H7 (cell line): ENCODE measurements at regions not wholly inside any gene's neighbourhood (a gene's known extent, or its start where the extent isn't known, plus 50 kb on each side); places are given as distances from the start of the nearest gene placed in this dataset.
A peak's percentile ranks its signal among the peaks of the same experiment; 100 is the strongest.

ENCODE experiments used
- DNase-seq: peaks from one replicate; pipeline ENCODE4 v3.0.0; 2012
- H3K27me3 ChIP-seq: 2 replicates; pipeline ENCODE4 v1.6.0; 2011; ENCODE audit warnings: mild to moderate bottlenecking, low read length; ENCODE audit not compliant: control insufficient read depth, insufficient read depth
- H3K36me3 ChIP-seq: replicated peaks from 2 replicates; pipeline ENCODE4 v1.5.1; 2011; ENCODE audit warnings: low read length; ENCODE audit not compliant: control insufficient read depth, insufficient read depth
- H3K4me3 ChIP-seq: 2 replicates; pipeline ENCODE4 v1.5.1; 2011; ENCODE audit warnings: low read depth, mild to moderate bottlenecking, control low read depth, low read length, moderate library complexity; ENCODE audit not compliant: insufficient read depth

GRCh38 chr15:62758126-62758951 is 284.2 kb upstream of the TPM1 start:
- H3K27me3 ChIP-seq, result no peaks in the 10 kb centered on the region
- H3K4me3 ChIP-seq, result no peak overlapping the region
- peak; percentile 71 for DNase-seq
- H3K36me3 ChIP-seq, result no peaks in the 10 kb centered on the region

GRCh38 chr15:62758952-62759349 is 283.6 kb upstream of the TPM1 start:
- Histone ChIP-seq H3K36me3 (no peaks in the 10 kb centered on the region), H3K4me3 (no peak overlapping the region), H3K27me3 (no peaks in the 10 kb centered on the region)
- no peak for DNase-seq

- no peaks in the 10 kb centered on the region for H3K27me3 ChIP-seq
Measured at GRCh38 chr15:62760538-62760937, 282.0 kb upstream of the TPM1 start.

GRCh38 chr15:62765916-62766315 is 276.6 kb upstream of the TPM1 start:
- Histone ChIP-seq H3K36me3 (no peaks in the 10 kb centered on the region), H3K27me3 (no peaks in the 10 kb centered on the region), H3K4me3 (no peak overlapping the region)
- DNase-seq, result no peak

More at GRCh38 chr15:62760538-62760937, 282.0 kb upstream of the TPM1 start:
- Histone ChIP-seq H3K4me3 (no peak overlapping the region), H3K36me3 (no peaks in the 10 kb centered on the region)
- no peak for DNase-seq

- Histone ChIP-seq H3K27me3 (no peaks in the 10 kb centered on the region), H3K36me3 (no peaks in the 10 kb centered on the region), H3K4me3 (no peak overlapping the region)
- no peak for DNase-seq
Measured at GRCh38 chr15:62766599-62766998, 275.9 kb upstream of the TPM1 start.

- H3K36me3 ChIP-seq, result no peaks in the 10 kb centered on the region
- no peak overlapping the region for H3K4me3 ChIP-seq
- H3K27me3 ChIP-seq, result no peaks in the 10 kb centered on the region
- no peak for DNase-seq
Measured at GRCh38 chr15:62769604-62770003, 272.9 kb upstream of the TPM1 start.

GRCh38 chr15:62770111-62770660 is 272.4 kb upstream of the TPM1 start:
- Histone ChIP-seq H3K27me3 (no peaks in the 10 kb centered on the region), H3K36me3 (no peaks in the 10 kb centered on the region), H3K4me3 (no peak overlapping the region)
- DNase-seq, result no peak

- no peak for DNase-seq
- Histone ChIP-seq H3K36me3 (no peaks in the 10 kb centered on the region), H3K4me3 (no peak overlapping the region), H3K27me3 (no peaks in the 10 kb centered on the region)
Measured at GRCh38 chr15:62770752-62771151, 271.8 kb upstream of the TPM1 start.

GRCh38 chr15:62771234-62771633 is 271.3 kb upstream of the TPM1 start:
- Histone ChIP-seq H3K36me3 (no peaks in the 10 kb centered on the region), H3K4me3 (no peak overlapping the region), H3K27me3 (no peaks in the 10 kb centered on the region)
- DNase-seq, result no peak

- no peak for DNase-seq
- H3K27me3 ChIP-seq, result no peaks in the 10 kb centered on the region
- H3K36me3 ChIP-seq, result no peaks in the 10 kb centered on the region
- no peak overlapping the region for H3K4me3 ChIP-seq
Measured at GRCh38 chr15:62773369-62774165, 269.0 kb upstream of the TPM1 start.

GRCh38 chr15:62775932-62776331 is 266.6 kb upstream of the TPM1 start:
- no peak overlapping the region for H3K4me3 ChIP-seq
- no peaks in the 10 kb centered on the region for H3K27me3 ChIP-seq
- H3K36me3 ChIP-seq, result no peaks in the 10 kb centered on the region
- peak; percentile 62 for DNase-seq

- no peak for DNase-seq
- Histone ChIP-seq H3K36me3 (no peaks in the 10 kb centered on the region), H3K27me3 (no peaks in the 10 kb centered on the region), H3K4me3 (no peak overlapping the region)
Measured at GRCh38 chr15:62777671-62778070, 264.9 kb upstream of the TPM1 start.

- no peaks in the 10 kb centered on the region for H3K36me3 ChIP-seq
- no peak for DNase-seq
Measured at GRCh38 chr15:62779036-62779770, 263.3 kb upstream of the TPM1 start.

GRCh38 chr15:62779899-62780298 is 262.6 kb upstream of the TPM1 start:
- Histone ChIP-seq H3K36me3 (no peaks in the 10 kb centered on the region), H3K4me3 (no peak overlapping the region), H3K27me3 (no peaks in the 10 kb centered on the region)
- no peak for DNase-seq

More at GRCh38 chr15:62779036-62779770, 263.3 kb upstream of the TPM1 start:
- Histone ChIP-seq H3K27me3 (no peaks in the 10 kb centered on the region), H3K4me3 (no peak overlapping the region)
